ENCODE measurements at regions not wholly inside any gene's neighbourhood (a gene's known extent, or its start where the extent isn't known, plus 50 kb on each side); places are given as distances from the start of the nearest gene placed in this dataset.

- TF ChIP-seq EZH2 (IDR thresholded peaks at IDR 0.05; ENCODE audit: low read depth, unreplicated experiment) (no peak), CTCF (conservative IDR thresholded peaks at IDR 0.05; ENCODE audit: low read depth in 2 of 2) (no peak), EZH2phosphoT487 (IDR thresholded peaks at IDR 0.05; ENCODE audit: unreplicated experiment) (no peak), STAT1 (IDR thresholded peaks at IDR 0.05; ENCODE audit: unreplicated experiment) (no peak), POLR2AphosphoS5 (IDR thresholded peaks at IDR 0.05; ENCODE audit: low read depth) (no peak), REST (IDR thresholded peaks at IDR 0.05; ENCODE audit: unreplicated experiment) (no peak), CREB1 (CRISPR knock-in tag; IDR thresholded peaks at IDR 0.05; ENCODE audit: low read depth) (no peak), JUNB (IDR thresholded peaks at IDR 0.05; ENCODE audit: unreplicated experiment) (no peak)
Measured at GRCh38 chr18:10365021-10365500, 89.4 kb upstream of the APCDD1 start.
